Lung (tissue), 11 donors: ENCODE measurements at regions not wholly inside any gene's neighbourhood (a gene's known extent, or its start where the extent isn't known, plus 50 kb on each side); places are given as distances from the start of the nearest gene placed in this dataset.

Source experiments
- ATAC-seq: fragments of 200-7000 bp; cut with Tn5 transposase; one replicate; pipeline ENCODE4 v1.9.1; 2020; ENCODE audit warnings: moderate number of reproducible peaks; ENCODE audit not compliant: insufficient read depth, low FRiP score
- DNase-seq, 3 donors: peaks; one replicate each; pipeline ENCODE4 v3.0.0-alpha.2; 2013 to 2017
- H3K27ac ChIP-seq, 2 donors: one replicate each; pipeline ENCODE4 v1.5.1; 2013; ENCODE audit warnings: mild to moderate bottlenecking in 2 of 2, moderate library complexity in 2 of 2, control low read depth in 1 of 2, inconsistent platforms in 1 of 2, low read depth in 1 of 2, low read length in 1 of 2
- H3K27me3 ChIP-seq, 3 donors: one replicate each; pipeline ENCODE4 v1.5.1; 2013; ENCODE audit warnings: low read length in 2 of 3; ENCODE audit not compliant: control insufficient read depth in 3 of 3, insufficient read depth in 3 of 3
- H3K36me3 ChIP-seq, 4 donors: one replicate each; pipeline ENCODE4 v1.5.1; 2013; ENCODE audit warnings: low read length in 4 of 4, mild to moderate bottlenecking in 1 of 4, moderate library complexity in 1 of 4; ENCODE audit not compliant: control insufficient read depth in 4 of 4, insufficient read depth in 4 of 4
- H3K4me1 ChIP-seq, 5 donors: one replicate each; pipeline ENCODE4 v1.5.1; 2013; ENCODE audit warnings: low read length in 5 of 5, mild to moderate bottlenecking in 2 of 5, moderate library complexity in 1 of 5; ENCODE audit not compliant: control insufficient read depth in 5 of 5, insufficient read depth in 5 of 5
- H3K4me3 ChIP-seq: one replicate; pipeline ENCODE4 v1.5.1; 2013; ENCODE audit warnings: mild to moderate bottlenecking, control low read depth, moderate library complexity
- H3K9ac ChIP-seq, 2 donors: one replicate each; pipeline ENCODE4 v1.5.1; 2013; ENCODE audit warnings: low read length in 2 of 2, control low read depth in 1 of 2; ENCODE audit not compliant: insufficient read depth in 1 of 2
- H3K9me3 ChIP-seq, 4 donors: one replicate each; pipeline ENCODE4 v1.5.1; 2013; ENCODE audit warnings: low read length in 3 of 4, mild to moderate bottlenecking in 1 of 4, moderate library complexity in 1 of 4; ENCODE audit not compliant: control insufficient read depth in 4 of 4, insufficient read depth in 3 of 4
- WGBS, 2 donors: extraction: QIAGEN DNeasy Blood & Tissue Kit; methylation state at CpG; one replicate each; pipeline ENCODE4 v1.1.7; 2013; 5-methylcytosine and 5-hydroxymethylcytosine counted together
- TF ChIP-seq, protein P1 (sequence below): IDR thresholded peaks from 2 replicates; pipeline ENCODE4 v1.5.1; 2012; ENCODE audit warnings: mild to moderate bottlenecking; ENCODE audit errors: control extremely low read depth, extremely low read depth
- donor health status: control.
- donor health status: control.
- donor health status: Bipolar disorder and iron deficiency.
- donor health status: healthy.
- donor health status: DM: yes; HTN: yes; CAD: no.

DNA sequence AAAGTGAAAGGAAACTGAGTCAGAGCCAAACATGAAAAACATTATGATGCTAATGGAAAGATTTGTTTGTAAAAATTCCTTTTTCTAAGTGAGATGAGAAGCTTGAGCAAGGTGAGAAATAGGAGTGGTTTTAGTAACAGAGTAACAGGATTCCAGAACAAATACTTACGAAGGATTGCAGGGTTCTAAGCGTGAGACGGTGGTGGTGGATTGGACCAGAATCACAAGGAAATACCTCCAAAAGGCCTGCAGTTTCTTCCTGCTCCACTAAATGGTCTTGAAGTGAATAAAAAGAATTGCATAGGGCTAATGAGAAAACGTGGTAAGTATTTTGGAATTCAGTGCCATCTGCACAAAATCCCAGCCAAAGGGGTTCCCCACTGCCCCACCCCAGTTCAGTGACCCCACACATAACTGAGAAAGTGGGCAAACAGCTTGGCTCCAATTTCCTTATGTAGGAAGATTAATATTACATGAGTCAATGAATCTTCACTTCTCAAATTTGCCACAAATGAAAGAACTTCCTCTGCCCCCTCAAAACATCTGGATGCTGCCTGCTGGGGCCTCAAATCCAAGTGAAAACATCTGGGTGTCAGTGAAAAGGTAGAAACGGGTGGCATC, 283.8 kb upstream of the NR2F2 start:
- ATAC-seq (no peak), DNase-seq (no peak)
- Histone ChIP-seq H3K27me3 (no peaks in the 10 kb centered on the region), H3K4me3 (no peak overlapping the region), H3K4me1 (peaks cover 0 to 23% (median 4%) of the 10 kb centered on the region in 5 donors), H3K36me3 (no peaks in the 10 kb centered on the region), H3K9ac (peak overlapping the region in 1 of 2 donors; percentile 15), H3K27ac (peak overlapping the region in 1 of 2 donors; percentile 80), H3K9me3 (no peaks in the 10 kb centered on the region)
- TF ChIP-seq, protein P1, sequence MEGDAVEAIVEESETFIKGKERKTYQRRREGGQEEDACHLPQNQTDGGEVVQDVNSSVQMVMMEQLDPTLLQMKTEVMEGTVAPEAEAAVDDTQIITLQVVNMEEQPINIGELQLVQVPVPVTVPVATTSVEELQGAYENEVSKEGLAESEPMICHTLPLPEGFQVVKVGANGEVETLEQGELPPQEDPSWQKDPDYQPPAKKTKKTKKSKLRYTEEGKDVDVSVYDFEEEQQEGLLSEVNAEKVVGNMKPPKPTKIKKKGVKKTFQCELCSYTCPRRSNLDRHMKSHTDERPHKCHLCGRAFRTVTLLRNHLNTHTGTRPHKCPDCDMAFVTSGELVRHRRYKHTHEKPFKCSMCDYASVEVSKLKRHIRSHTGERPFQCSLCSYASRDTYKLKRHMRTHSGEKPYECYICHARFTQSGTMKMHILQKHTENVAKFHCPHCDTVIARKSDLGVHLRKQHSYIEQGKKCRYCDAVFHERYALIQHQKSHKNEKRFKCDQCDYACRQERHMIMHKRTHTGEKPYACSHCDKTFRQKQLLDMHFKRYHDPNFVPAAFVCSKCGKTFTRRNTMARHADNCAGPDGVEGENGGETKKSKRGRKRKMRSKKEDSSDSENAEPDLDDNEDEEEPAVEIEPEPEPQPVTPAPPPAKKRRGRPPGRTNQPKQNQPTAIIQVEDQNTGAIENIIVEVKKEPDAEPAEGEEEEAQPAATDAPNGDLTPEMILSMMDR: no peak
- 75 to 78% methylated on average over 5 of the region's 5 CpGs for WGBS, 2 donors

DNA sequence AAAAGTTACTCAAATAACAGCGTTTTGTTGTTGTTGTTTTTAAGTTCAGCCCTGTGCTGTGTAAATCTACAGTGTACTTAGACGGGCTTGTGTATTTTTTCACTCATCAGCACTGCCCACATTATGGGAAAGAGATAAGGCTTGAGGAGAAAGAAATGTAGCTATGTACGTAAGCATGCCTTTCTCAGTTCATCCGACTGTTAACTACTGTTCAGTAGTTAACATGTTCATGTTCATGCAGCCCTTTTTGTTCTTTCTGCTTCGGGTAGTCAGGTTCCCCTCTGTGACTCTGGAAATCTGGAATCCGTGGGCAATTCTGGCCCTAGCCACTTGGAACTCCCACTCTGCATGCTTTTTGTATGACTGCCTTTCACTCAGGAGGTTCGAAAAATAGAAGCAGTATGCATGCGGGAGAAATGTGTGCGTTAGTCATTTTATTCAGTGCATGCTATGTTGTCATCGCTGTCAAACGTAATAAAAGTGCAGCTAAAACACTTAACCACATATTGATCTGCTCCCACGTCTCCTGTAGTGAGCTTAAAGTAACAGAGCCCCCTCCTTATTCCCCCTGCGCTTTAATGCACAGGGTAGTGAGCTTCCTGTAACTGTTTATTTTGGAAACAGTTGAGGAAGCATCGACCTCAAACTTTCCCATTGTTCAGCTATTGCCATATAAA, 283.1 kb upstream of the NR2F2 start:
- no peak for ATAC-seq
- Histone ChIP-seq H3K36me3 (no peaks in the 10 kb centered on the region), H3K27ac (peak overlapping the region in 1 of 2 donors; percentile 80), H3K27me3 (no peaks in the 10 kb centered on the region), H3K9ac (peak overlapping the region in 1 of 2 donors; percentile 15), H3K9me3 (no peaks in the 10 kb centered on the region), H3K4me1 (peaks cover 0 to 25% (median 4%) of the 10 kb centered on the region in 5 donors), H3K4me3 (no peak overlapping the region)
- TF ChIP-seq, protein P1: no peak
- peak in 2 of 3 donors; percentile 55 to 59 for DNase-seq
- WGBS, 2 donors: 32 to 40% methylated on average over 14 of the region's 14 CpGs

DNA sequence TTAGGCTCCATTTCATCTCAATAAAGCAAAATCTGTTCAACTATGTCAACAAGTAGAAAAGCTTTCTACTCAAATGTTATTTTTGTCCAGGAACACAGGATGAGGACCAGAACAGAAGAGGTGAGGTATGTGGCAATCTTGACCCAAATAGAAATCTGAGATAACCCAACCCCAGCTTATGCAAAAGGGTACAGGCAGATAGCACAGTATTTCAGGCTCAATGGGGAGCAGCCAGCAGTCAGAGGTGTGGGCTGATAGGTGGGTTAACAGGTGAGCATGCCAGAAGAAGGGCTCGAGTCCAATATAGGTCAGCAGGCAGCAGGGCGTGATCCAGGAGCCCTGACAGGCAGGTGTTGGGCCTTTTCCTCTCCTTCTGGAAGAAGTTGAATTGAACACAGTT, 281.2 kb upstream of the NR2F2 start:
- Histone ChIP-seq H3K4me3 (no peak overlapping the region), H3K27me3 (no peaks in the 10 kb centered on the region), H3K9ac (no peak overlapping the region), H3K4me1 (peaks cover 4 to 34% (median 6%) of the 10 kb centered on the region in 5 donors), H3K27ac (no peak overlapping the region), H3K9me3 (peaks cover 0 to 2% (median 0%) of the 10 kb centered on the region in 4 donors), H3K36me3 (no peaks in the 10 kb centered on the region)
- TF ChIP-seq, protein P1: no peak
- no peak for DNase-seq
- ATAC-seq: no peak
- WGBS, 2 donors: 66 to 72% methylated on average over 2 of the region's 2 CpGs
